HEK293T (cell line): ENCODE measurements at regions not wholly inside any gene's neighbourhood (a gene's known extent, or its start where the extent isn't known, plus 50 kb on each side); places are given as distances from the start of the nearest gene placed in this dataset.
"Not testable (repeated sequence)": the region's sequence is repeated elsewhere in the genome, so short reads cannot be mapped to it uniquely, and the experiment has no call there.

Experiments
- CTCF ChIA-PET: fragments of 350-600 bp; formaldehyde crosslinking; extraction: SDS; loops from one replicate; lab custom pipeline; 2021; ENCODE audit warnings: antibody characterized with exemption, inconsistent platforms; lab: Yijun Ruan, JAX
- POLR2A ChIA-PET: fragments of 350-600 bp; formaldehyde crosslinking; extraction: SDS; loops from one replicate; lab custom pipeline; 2020; ENCODE audit warnings: antibody characterized with exemption, inconsistent platforms; lab: Yijun Ruan, JAX
- DNase-seq: peaks from one replicate; pipeline ENCODE4 v3.0.0; 2012; ENCODE audit warnings: mixed read lengths; ENCODE audit errors: extremely low spot score
- ARNT ChIP-seq: fragments of 450-650 bp; IDR thresholded peaks from 2 replicates; pipeline ENCODE4 v1.6.1; 2017; ENCODE audit warnings: mild to moderate bottlenecking
- BHLHE40 ChIP-seq: fragments of 450-650 bp; IDR thresholded peaks from 2 replicates; pipeline ENCODE4 v1.6.1; 2016; ENCODE audit warnings: mild to moderate bottlenecking, moderate library complexity, borderline replicate concordance
- CTBP1 ChIP-seq: fragments of 450-650 bp; IDR thresholded peaks from 2 replicates; pipeline ENCODE4 v1.6.1; 2016; ENCODE audit warnings: borderline replicate concordance
- ELF4 ChIP-seq: fragments of 450-650 bp; IDR thresholded peaks from 2 replicates; pipeline ENCODE4 v1.6.1; 2017; ENCODE audit warnings: antibody characterized with exemption
- FOXA1 ChIP-seq: fragments of 450-650 bp; IDR thresholded peaks from 2 replicates; pipeline ENCODE4 v1.6.1; 2016; ENCODE audit warnings: mild to moderate bottlenecking
- FOXK2 ChIP-seq: fragments of 450-650 bp; IDR thresholded peaks from 2 replicates; pipeline ENCODE4 v1.6.1; 2016; ENCODE audit warnings: mild to moderate bottlenecking
- FOXM1 ChIP-seq: fragments of 450-650 bp; IDR thresholded peaks from 2 replicates; pipeline ENCODE4 v1.6.1; 2017; ENCODE audit warnings: mild to moderate bottlenecking, borderline replicate concordance
- HDGF ChIP-seq: fragments of 450-650 bp; IDR thresholded peaks from 2 replicates; pipeline ENCODE4 v1.6.1; 2017; ENCODE audit warnings: antibody characterized with exemption, borderline replicate concordance
- L3MBTL2 ChIP-seq: fragments of 450-650 bp; conservative IDR thresholded peaks from 2 replicates; pipeline ENCODE4 v1.6.1; 2016; ENCODE audit warnings: mild to moderate bottlenecking
- LEF1 ChIP-seq: fragments of 450-650 bp; IDR thresholded peaks from 2 replicates; pipeline ENCODE4 v1.6.1; 2017; ENCODE audit warnings: mild to moderate bottlenecking, borderline replicate concordance
- NFRKB ChIP-seq: fragments of 450-650 bp; IDR thresholded peaks from 2 replicates; pipeline ENCODE4 v1.6.1; 2016; ENCODE audit warnings: mild to moderate bottlenecking, moderate library complexity
- SP1 ChIP-seq: fragments of 450-650 bp; IDR thresholded peaks from 2 replicates; pipeline ENCODE4 v1.6.1; 2017
- SUZ12 ChIP-seq: fragments of 450-650 bp; IDR thresholded peaks from 2 replicates; pipeline ENCODE4 v1.6.1; 2016; ENCODE audit warnings: mild to moderate bottlenecking
- TARDBP ChIP-seq: fragments of 450-650 bp; IDR thresholded peaks from 2 replicates; pipeline ENCODE4 v1.6.1; 2016
- ZNF384 ChIP-seq: fragments of 450-650 bp; IDR thresholded peaks from 2 replicates; pipeline ENCODE4 v1.6.1; 2016
- TF ChIP-seq, protein P1 (sequence below): fragments of 450-650 bp; IDR thresholded peaks from 2 replicates; pipeline ENCODE4 v1.6.1; 2016

DNA sequence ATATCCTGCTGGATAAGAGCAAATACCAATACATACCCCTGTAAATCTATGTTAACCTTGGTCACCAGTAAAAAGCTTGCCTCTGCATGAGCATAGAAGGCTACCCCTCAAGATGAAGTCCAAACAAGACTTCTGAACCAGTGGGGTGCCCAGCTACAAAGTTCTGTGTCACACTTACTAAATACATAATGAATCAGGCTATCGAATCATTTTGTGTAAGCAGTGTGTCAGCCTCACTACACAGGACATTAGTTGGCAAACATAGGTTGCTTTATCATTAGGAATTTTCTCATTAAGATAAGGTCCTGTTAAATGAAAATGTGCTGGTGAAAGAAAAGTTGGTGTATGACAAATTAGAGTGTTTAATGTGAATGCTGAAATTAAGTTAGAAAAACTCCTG is 452.0 kb downstream of the MFSD1 start:
- ChIA-PET POLR2A (no interaction called here), CTCF (no interaction called here)
- TF ChIP-seq LEF1, result no peak
- TF ChIP-seq ARNT, result no peak
- TF ChIP-seq ZNF384, result no peak
- TF ChIP-seq ELF4, result no peak
- no peak for TF ChIP-seq FOXA1
- no peak for TF ChIP-seq FOXM1
- TF ChIP-seq FOXK2, result no peak
- no peak for TF ChIP-seq CTBP1
- no peak for TF ChIP-seq TARDBP
- TF ChIP-seq, protein P1, sequence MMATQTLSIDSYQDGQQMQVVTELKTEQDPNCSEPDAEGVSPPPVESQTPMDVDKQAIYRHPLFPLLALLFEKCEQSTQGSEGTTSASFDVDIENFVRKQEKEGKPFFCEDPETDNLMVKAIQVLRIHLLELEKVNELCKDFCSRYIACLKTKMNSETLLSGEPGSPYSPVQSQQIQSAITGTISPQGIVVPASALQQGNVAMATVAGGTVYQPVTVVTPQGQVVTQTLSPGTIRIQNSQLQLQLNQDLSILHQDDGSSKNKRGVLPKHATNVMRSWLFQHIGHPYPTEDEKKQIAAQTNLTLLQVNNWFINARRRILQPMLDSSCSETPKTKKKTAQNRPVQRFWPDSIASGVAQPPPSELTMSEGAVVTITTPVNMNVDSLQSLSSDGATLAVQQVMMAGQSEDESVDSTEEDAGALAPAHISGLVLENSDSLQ, result no peak
- no peak for TF ChIP-seq BHLHE40
- no peak for TF ChIP-seq SP1
- no peak for TF ChIP-seq SUZ12
- no peak for TF ChIP-seq HDGF
- no peak for TF ChIP-seq L3MBTL2
- TF ChIP-seq NFRKB, result no peak
- no peak for DNase-seq

DNA sequence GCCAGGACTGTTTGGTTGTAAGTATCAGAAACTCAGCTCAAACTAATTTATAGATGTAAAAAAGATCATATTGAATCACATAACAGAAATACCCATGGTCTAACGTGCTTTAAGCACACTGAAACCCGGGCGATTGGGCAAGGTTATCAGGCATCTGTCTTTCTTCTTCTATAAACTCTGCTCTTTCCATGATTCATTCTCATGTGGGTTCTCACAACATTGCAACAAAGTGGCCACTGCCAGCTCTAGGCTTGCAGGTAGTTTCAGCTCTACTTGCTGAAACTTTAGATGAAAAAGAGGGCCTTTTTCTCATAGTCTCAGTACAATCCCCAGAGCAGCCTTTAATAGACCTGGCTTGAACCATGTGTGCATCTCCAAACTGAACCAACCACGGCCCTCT is 456.1 kb downstream of the MFSD1 start:
- CTCF ChIA-PET, result no interaction called here

DNA sequence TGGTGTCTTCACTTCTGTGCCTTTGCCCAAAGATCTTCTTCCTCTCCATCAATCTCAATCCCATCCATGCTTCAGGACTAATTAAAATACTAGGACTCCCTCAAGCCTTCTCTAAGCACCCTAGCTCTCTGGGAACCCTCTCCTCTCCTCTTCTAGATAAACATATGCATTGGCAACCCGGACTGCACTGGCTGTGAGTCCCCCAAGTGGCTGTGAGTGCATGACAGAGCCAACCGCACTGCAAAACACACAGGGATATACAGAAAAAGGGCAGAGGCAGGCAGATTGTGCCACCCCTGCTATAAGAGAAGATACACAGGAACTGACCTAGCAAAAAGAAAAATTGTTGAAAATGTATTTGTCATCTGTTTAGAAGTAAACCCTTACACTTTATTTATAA is 457.1 kb downstream of the MFSD1 start:
- ChIA-PET POLR2A (no interaction called here), CTCF (interaction anchor here (2.8 kb wide), 1 partner anchor 414 kb away, joined by 19 read pairs; no protein-coding TSS in a partner anchor)
- TF ChIP-seq ZNF384 (no peak), L3MBTL2 (no peak), TARDBP (no peak), SP1 (no peak), ELF4 (no peak), ARNT (no peak), CTBP1 (no peak), SUZ12 (no peak), HDGF (no peak), NFRKB (no peak), LEF1 (no peak), FOXM1 (no peak), FOXK2 (no peak), BHLHE40 (no peak), FOXA1 (no peak)
- TF ChIP-seq, protein P1, result no peak
- DNase-seq, result no peak

More for the DNA sequence above, 456.1 kb downstream of the MFSD1 start:
- TF ChIP-seq, protein P1, result no peak
- POLR2A ChIA-PET, result no interaction called here
- DNase-seq, result no peak

DNA sequence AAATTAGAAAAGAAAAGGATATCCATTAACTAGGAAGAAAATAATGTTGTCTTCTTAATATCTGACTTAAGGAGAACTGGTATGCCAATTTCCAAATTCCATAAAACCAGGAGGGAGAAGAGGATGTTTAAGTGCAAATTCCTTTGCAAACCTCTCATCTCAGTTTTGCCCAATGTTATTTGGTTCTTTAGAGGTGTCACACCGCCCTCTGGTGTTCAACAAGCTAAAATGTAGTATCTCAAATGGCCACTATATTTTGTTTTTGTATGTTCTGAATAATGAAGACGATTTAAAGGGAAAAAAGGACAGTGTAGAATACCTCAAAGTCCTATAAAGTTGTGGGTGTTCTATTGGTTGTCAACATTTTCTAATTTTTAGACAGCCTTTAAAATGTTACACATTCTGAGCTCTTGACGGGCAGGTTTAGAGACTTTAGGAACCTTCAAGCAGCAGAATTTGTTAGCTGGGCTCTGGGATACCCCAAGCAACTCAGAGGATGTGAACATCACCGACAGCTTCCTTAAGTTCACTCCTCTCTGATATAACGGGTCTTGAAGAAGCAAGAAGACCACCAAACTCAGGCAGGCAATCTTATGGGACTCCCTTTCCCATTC is 458.3 kb downstream of the MFSD1 start:
- TF ChIP-seq LEF1 (no peak), CTBP1 (no peak), SP1 (no peak), TARDBP (no peak), FOXM1 (no peak), BHLHE40 (no peak)
- peak; percentile 37 for DNase-seq
- ChIA-PET POLR2A (no interaction called here), CTCF (interaction anchor here (0.7 to 2.8 kb wide), 5 partner anchors 13 to 415 kb away, joined by 3 to 19 read pairs (median 3); no protein-coding TSS in a partner anchor)

DNA sequence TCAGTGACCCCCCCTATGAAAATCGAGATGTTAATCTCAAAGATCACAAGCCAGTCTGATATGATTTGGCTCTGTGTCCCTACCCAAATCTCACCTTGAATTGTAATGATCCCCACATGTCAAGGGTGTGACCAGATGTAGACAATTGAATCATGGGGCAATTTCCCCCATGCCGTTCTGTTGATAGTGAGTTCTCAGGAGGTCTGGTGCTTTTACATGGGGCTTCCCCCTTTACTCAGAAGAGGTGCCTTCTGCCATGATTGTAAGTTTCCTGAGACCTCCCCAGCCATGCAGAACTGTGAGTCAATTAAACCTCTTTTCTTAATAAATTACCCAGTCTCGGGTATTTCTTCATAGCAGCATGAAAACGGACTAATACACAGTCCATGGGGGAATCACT is 459.5 kb downstream of the MFSD1 start:
- DNase-seq, POLR2A ChIA-PET: not testable (repeated sequence)
- CTCF ChIA-PET, result interaction anchor here (2.8 kb wide), 1 partner anchor 416 kb away, joined by 19 read pairs; no protein-coding TSS in a partner anchor

DNA sequence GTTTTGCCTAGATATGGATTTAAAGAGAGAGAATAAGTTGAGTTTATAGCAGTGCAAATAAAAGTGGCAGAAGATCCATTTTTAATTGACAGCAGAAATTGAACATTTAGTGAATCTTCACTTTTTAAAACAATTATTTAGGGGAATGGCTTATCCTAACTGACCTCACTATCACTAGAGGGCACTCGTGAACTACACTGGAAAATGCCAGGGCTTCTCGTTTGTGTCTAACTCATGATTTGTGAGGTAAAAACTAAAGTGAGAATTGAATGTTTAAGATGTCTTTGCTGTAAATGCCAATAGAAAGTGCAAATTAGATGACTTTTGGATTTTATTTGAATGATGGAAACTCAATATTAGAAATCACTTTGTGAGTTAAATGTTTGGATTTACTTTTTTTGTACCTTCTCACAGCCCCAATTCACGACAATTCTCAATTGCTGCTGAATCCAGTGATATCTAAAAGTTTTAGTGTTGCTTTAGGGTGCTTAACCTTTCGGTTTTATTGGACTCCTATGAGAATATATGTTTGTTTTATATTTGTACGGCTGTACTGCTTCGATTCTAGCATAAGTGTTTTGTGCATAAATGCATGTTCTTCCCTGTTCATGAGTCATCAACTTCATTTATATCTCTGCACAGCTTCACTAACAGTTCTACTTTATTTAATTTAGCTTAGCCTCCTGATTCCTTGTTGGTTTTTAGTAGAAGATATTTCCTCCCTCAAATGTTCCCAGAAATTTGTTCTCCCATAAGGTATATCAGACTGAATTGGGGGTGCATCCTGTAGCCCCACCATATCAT is 462.1 kb downstream of the MFSD1 start:
- CTCF ChIA-PET, result interaction anchor here (1.0 to 1.6 kb wide), 4 partner anchors 420 to 742 kb away, joined by 3 to 11 read pairs (median 4); no protein-coding TSS in a partner anchor
- TF ChIP-seq L3MBTL2, result no peak
- TF ChIP-seq, protein P1, result 0 out of 2 replicates have a peak, but pooled peaks have one; percentile 14
- POLR2A ChIA-PET, result no interaction called here
- DNase-seq, result peak; percentile 28
